ENCODE measurements at regions not wholly inside any gene's neighbourhood (a gene's known extent, or its start where the extent isn't known, plus 50 kb on each side); places are given as distances from the start of the nearest gene placed in this dataset.
A peak's percentile ranks its signal among the peaks of the same experiment; 100 is the strongest.

GRCh38 chr18:76255070-76255683 is 239.9 kb downstream of the ZNF516 start:
- Histone ChIP-seq H3K36me3 (no peaks in the 10 kb centered on the region), H3K9me3 (no peaks in the 10 kb centered on the region), H3K4me3 (no peak overlapping the region), H3K27ac (no peak overlapping the region), H3K4me1 (peaks cover 0 to 16% (median 0%) of the 10 kb centered on the region in 3 donors), H3K27me3 (no peaks in the 10 kb centered on the region)
- no peak for TF ChIP-seq POLR2AphosphoS5 (IDR thresholded peaks at IDR 0.05)
- no peak for TF ChIP-seq EP300 (IDR thresholded peaks at IDR 0.05)
- no peak for TF ChIP-seq CTCF (IDR thresholded peaks at IDR 0.05)
- no peak for TF ChIP-seq POLR2A (IDR thresholded peaks at IDR 0.05)
- WGBS, 2 donors (ENCODE audit: low coverage in 1 of 2), result 83 to 99% methylated on average over 15 to 21 of the region's 23 CpGs
- no peak for ATAC-seq

DNA sequence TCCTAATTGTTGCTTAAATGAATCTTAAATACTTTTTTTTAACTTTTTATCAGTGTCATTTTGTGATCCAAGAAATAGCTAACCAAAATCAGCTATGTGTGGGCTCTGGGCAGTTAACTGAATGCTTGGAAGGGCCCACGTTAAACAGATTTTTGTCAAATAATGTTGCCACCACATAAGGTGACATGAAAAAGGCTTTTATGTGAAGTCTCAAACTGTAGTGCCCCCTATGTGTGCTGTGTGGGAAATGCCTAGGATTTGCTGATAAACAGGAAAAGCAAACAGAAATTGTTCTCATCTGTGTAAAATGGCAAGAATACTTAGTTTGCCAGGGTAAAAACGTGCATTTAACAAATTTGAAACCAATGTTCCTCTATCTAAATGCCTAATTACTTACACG is 242.2 kb downstream of the ZNF516 start:
- H3K4me3 ChIP-seq, result no peak overlapping the region
- H3K9me3 ChIP-seq, result no peaks in the 10 kb centered on the region
- no peak for ATAC-seq
- peaks cover 0 to 9% (median 0%) of the 10 kb centered on the region in 3 donors for H3K4me1 ChIP-seq
- H3K27ac ChIP-seq, result no peak overlapping the region
- WGBS, 2 donors (ENCODE audit: low coverage in 1 of 2), result 41 to 72% methylated on average over 3 of the region's 3 CpGs
- TF ChIP-seq EP300 (IDR thresholded peaks at IDR 0.05) (no peak), CTCF (IDR thresholded peaks at IDR 0.05) (peak in 1 of 4 experiments; percentile 19)
- H3K36me3 ChIP-seq, result no peaks in the 10 kb centered on the region
- no peaks in the 10 kb centered on the region for H3K27me3 ChIP-seq

DNA sequence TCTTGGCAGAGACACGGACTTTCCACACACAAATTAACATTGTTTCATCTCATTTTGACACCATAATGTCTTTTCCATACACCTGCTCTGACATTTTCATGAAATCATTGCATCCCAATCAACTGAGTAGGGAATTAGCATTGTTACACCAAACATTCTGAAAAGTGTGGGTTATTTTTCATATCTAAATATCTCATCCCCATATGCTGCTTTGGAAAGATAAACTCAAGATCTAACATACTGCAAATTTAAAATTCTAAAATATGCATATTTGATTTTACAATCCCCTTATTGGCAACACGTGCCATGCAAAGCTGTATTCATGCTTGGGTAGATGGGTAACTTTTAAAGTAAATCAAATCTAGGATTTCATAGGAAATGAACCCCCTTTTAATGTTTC is 242.9 kb downstream of the ZNF516 start:
- Histone ChIP-seq H3K27ac (no peak overlapping the region), H3K4me3 (no peak overlapping the region), H3K27me3 (no peaks in the 10 kb centered on the region), H3K9me3 (no peaks in the 10 kb centered on the region), H3K36me3 (no peaks in the 10 kb centered on the region), H3K4me1 (peaks cover 0 to 8% (median 0%) of the 10 kb centered on the region in 3 donors)
- 82 to 91% methylated on average over 2 of the region's 2 CpGs for WGBS, 2 donors (ENCODE audit: low coverage in 1 of 2)
- no peak for TF ChIP-seq CTCF (IDR thresholded peaks at IDR 0.05)
- no peak for TF ChIP-seq POLR2A (IDR thresholded peaks at IDR 0.05)
- no peak for TF ChIP-seq EP300 (IDR thresholded peaks at IDR 0.05)
- TF ChIP-seq POLR2AphosphoS5 (IDR thresholded peaks at IDR 0.05), result no peak
- ATAC-seq, result no peak

- H3K36me3 ChIP-seq, result no peaks in the 10 kb centered on the region
- no peak for TF ChIP-seq EP300 (IDR thresholded peaks at IDR 0.05)
- TF ChIP-seq CTCF (IDR thresholded peaks at IDR 0.05), result no peak
- TF ChIP-seq POLR2AphosphoS5 (IDR thresholded peaks at IDR 0.05), result no peak
- no peak for TF ChIP-seq POLR2A (IDR thresholded peaks at IDR 0.05)
- no peak overlapping the region for H3K4me3 ChIP-seq
- no peaks in the 10 kb centered on the region for H3K9me3 ChIP-seq
- no peak overlapping the region for H3K27ac ChIP-seq
- peaks cover 0 to 3% (median 0%) of the 10 kb centered on the region in 3 donors for H3K4me1 ChIP-seq
- H3K27me3 ChIP-seq, result no peaks in the 10 kb centered on the region
- WGBS, 2 donors (ENCODE audit: low coverage in 1 of 2), result 65 to 66% methylated on average over 6 to 11 of the region's 11 CpGs
- ATAC-seq, result no peak
These were observed 243.4 kb downstream of the ZNF516 start for GRCh38 chr18:76251691-76252090.

DNA sequence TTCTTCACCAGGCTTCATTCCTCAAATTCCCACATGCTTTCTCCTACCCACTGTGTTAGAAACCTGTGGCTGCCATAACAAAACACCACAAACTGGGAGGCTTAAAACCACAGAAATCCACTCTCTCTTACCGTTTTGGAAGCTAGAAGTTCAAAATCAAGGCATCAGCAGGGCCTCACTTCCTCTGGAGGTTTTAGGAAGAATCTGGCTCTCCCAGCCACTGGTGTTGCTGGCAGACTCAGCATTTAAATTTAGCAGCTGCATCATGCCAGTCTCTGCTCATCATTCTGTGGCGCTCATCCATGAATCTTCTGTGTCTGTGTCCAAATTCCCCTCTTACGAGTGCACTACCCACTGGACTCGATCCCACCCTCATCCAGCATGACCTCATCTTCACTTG is 248.5 kb downstream of the ZNF516 start:
- H3K27ac ChIP-seq, result no peak overlapping the region
- H3K9me3 ChIP-seq, result no peaks in the 10 kb centered on the region
- no peaks in the 10 kb centered on the region for H3K36me3 ChIP-seq
- no peaks in the 10 kb centered on the region for H3K27me3 ChIP-seq
- ATAC-seq, result no peak
- H3K4me1 ChIP-seq, result no peaks in the 10 kb centered on the region
- no peak for TF ChIP-seq POLR2A (IDR thresholded peaks at IDR 0.05)
- no peak for TF ChIP-seq EP300 (IDR thresholded peaks at IDR 0.05)
- TF ChIP-seq CTCF (IDR thresholded peaks at IDR 0.05), result no peak
- TF ChIP-seq POLR2AphosphoS5 (IDR thresholded peaks at IDR 0.05), result no peak
- 33 to 59% methylated on average over 1 to 3 of the region's 4 CpGs for WGBS, 2 donors (ENCODE audit: low coverage in 1 of 2)
- H3K4me3 ChIP-seq, result no peak overlapping the region
